Common myeloid progenitor, CD34-positive (primary cell): ENCODE measurements at regions not wholly inside any gene's neighbourhood (a gene's known extent, or its start where the extent isn't known, plus 50 kb on each side); places are given as distances from the start of the nearest gene placed in this dataset.

Experiments used
- CTCF ChIA-PET: fragments of 350-600 bp; sonication (Branson Sonifier 250); formaldehyde crosslinking; loops from one replicate; lab custom pipeline; 2021; ENCODE audit warnings: antibody characterized with exemption; lab: Charles Lee
- POLR2A ChIA-PET: fragments of 350-600 bp; sonication (Branson Sonifier 250); formaldehyde crosslinking; loops from one replicate; lab custom pipeline; 2021; ENCODE audit warnings: antibody characterized with exemption; lab: Charles Lee
- DNase-seq, 3 donors: peaks; one replicate each; pipeline versions ENCODE4 v3.0.0 to v3.0.0-alpha.2; 2013
- H3K27ac ChIP-seq, 2 experiments: 1 replicate in 1 of 2; 2 replicates in 1 of 2; pipeline ENCODE4 v1.7.0; 2013; ENCODE audit warnings: inconsistent platforms in 2 of 2, low read length in 2 of 2, mild to moderate bottlenecking in 2 of 2, low read depth in 1 of 2, moderate library complexity in 1 of 2; ENCODE audit not compliant: severe bottlenecking in 2 of 2, insufficient read depth in 1 of 2, poor library complexity in 1 of 2
- H3K27me3 ChIP-seq, 5 experiments: replicated peaks in 2 of 5; 1 replicate in 3 of 5; 2 replicates in 2 of 5; pipeline versions ENCODE4 v1.6.1 to v1.7.0; 2013; ENCODE audit warnings: low read length in 4 of 5, mild to moderate bottlenecking in 2 of 5, moderate library complexity in 2 of 5, inconsistent platforms in 1 of 5; ENCODE audit not compliant: insufficient read depth in 5 of 5, control insufficient read depth in 4 of 5
- H3K36me3 ChIP-seq, 4 experiments: 1 replicate in 2 of 4; 2 replicates in 2 of 4; pipeline versions ENCODE4 v1.6.1 to v1.7.0; 2013; ENCODE audit warnings: low read length in 3 of 4, control low read depth in 1 of 4, mild to moderate bottlenecking in 1 of 4; ENCODE audit not compliant: control insufficient read depth in 4 of 4, insufficient read depth in 4 of 4
- H3K4me1 ChIP-seq, 4 experiments: 1 replicate in 3 of 4; 2 replicates in 1 of 4; pipeline versions ENCODE4 v1.6.1 to v1.7.1; 2013; ENCODE audit warnings: low read length in 3 of 4, mild to moderate bottlenecking in 3 of 4, control low read depth in 1 of 4, inconsistent platforms in 1 of 4, moderate library complexity in 1 of 4; ENCODE audit not compliant: control insufficient read depth in 4 of 4, insufficient read depth in 4 of 4; ENCODE audit errors: control extremely low read depth in 1 of 4
- H3K4me3 ChIP-seq, 7 experiments: 1 replicate in 4 of 7; 2 replicates in 3 of 7; pipeline versions ENCODE4 v1.5.1 to v1.7.0; 2013; ENCODE audit warnings: mild to moderate bottlenecking in 7 of 7, low read length in 6 of 7, moderate library complexity in 6 of 7, inconsistent platforms in 2 of 7, low read depth in 2 of 7, control low read depth in 1 of 7; ENCODE audit not compliant: insufficient read depth in 4 of 7, control insufficient read depth in 1 of 7; ENCODE audit errors: extremely low read depth in 1 of 7
- H3K9me3 ChIP-seq, 5 experiments: 1 replicate in 4 of 5; 2 replicates in 1 of 5; pipeline versions ENCODE4 v1.6.1 to v1.7.1; 2013; ENCODE audit warnings: low read length in 4 of 5, mild to moderate bottlenecking in 2 of 5, inconsistent platforms in 1 of 5, low read depth in 1 of 5, moderate library complexity in 1 of 5; ENCODE audit not compliant: control insufficient read depth in 4 of 5, insufficient read depth in 2 of 5; ENCODE audit errors: control extremely low read depth in 1 of 5
- WGBS: methylation state at CpG from one replicate; pipeline ENCODE4 v1.1.5; 2013; ENCODE audit not compliant: insufficient coverage; 5-methylcytosine and 5-hydroxymethylcytosine counted together

GRCh38 chr6:113073611-113074191, 726.6 kb downstream of the RFPL4B start:
- no peak overlapping the region for H3K4me3 ChIP-seq
- no peaks in the 10 kb centered on the region for H3K9me3 ChIP-seq
- H3K4me1 ChIP-seq = no peaks in the 10 kb centered on the region
- H3K27ac ChIP-seq = no peak overlapping the region
- DNase-seq = no peak
- WGBS = no CpG with 5 or more reads among the region's 1 CpG
- no peaks in the 10 kb centered on the region for H3K27me3 ChIP-seq
- no peaks in the 10 kb centered on the region for H3K36me3 ChIP-seq
- POLR2A ChIA-PET = no interaction called here
- CTCF ChIA-PET = no interaction called here

- no peak overlapping the region for H3K27ac ChIP-seq
- no peaks in the 10 kb centered on the region for H3K4me1 ChIP-seq
- no peak for DNase-seq
- ChIA-PET POLR2A (no interaction called here), CTCF (no interaction called here)
- WGBS = 97% methylated on average over 3 of the region's 3 CpGs
- H3K4me3 ChIP-seq = no peak overlapping the region
- H3K27me3 ChIP-seq = no peaks in the 10 kb centered on the region
- H3K36me3 ChIP-seq = no peaks in the 10 kb centered on the region
- no peaks in the 10 kb centered on the region for H3K9me3 ChIP-seq
Measured at GRCh38 chr6:113076116-113076515, 729.0 kb downstream of the RFPL4B start.

- DNase-seq = no peak
- POLR2A ChIA-PET = no interaction called here
- 100% methylated on average over 1 of the region's 1 CpG for WGBS
Measured at GRCh38 chr6:113076816-113077215, 729.7 kb downstream of the RFPL4B start.

GRCh38 chr6:113077794-113078193, 730.7 kb downstream of the RFPL4B start:
- Histone ChIP-seq H3K4me1 (no peaks in the 10 kb centered on the region), H3K36me3 (no peaks in the 10 kb centered on the region), H3K9me3 (no peaks in the 10 kb centered on the region), H3K27me3 (no peaks in the 10 kb centered on the region), H3K27ac (no peak overlapping the region), H3K4me3 (no peak overlapping the region)
- DNase-seq = no peak
- ChIA-PET POLR2A (no interaction called here), CTCF (interaction anchor here (1.4 kb wide), 1 partner anchor 782 kb away, joined by 4 read pairs; no protein-coding TSS in a partner anchor)
- WGBS = 89% methylated on average over 2 of the region's 2 CpGs

More at GRCh38 chr6:113076816-113077215, 729.7 kb downstream of the RFPL4B start:
- no peaks in the 10 kb centered on the region for H3K4me1 ChIP-seq
- no peaks in the 10 kb centered on the region for H3K9me3 ChIP-seq
- H3K27ac ChIP-seq = no peak overlapping the region
- no peak overlapping the region for H3K4me3 ChIP-seq
- no peaks in the 10 kb centered on the region for H3K27me3 ChIP-seq
- CTCF ChIA-PET = interaction anchor here (1.4 kb wide), 1 partner anchor 783 kb away, joined by 4 read pairs; no protein-coding TSS in a partner anchor
- H3K36me3 ChIP-seq = no peaks in the 10 kb centered on the region

GRCh38 chr6:113078791-113079190, 731.7 kb downstream of the RFPL4B start:
- 0% methylated on average over 1 of the region's 4 CpGs for WGBS
- H3K27me3 ChIP-seq = no peaks in the 10 kb centered on the region
- DNase-seq = no peak

GRCh38 chr6:113082745-113083144, 735.6 kb downstream of the RFPL4B start:
- Histone ChIP-seq H3K4me3 (no peak overlapping the region), H3K27me3 (no peaks in the 10 kb centered on the region), H3K9me3 (no peaks in the 10 kb centered on the region), H3K36me3 (no peaks in the 10 kb centered on the region), H3K27ac (no peak overlapping the region), H3K4me1 (no peaks in the 10 kb centered on the region)
- 93% methylated on average over 3 of the region's 3 CpGs for WGBS
- CTCF ChIA-PET = no interaction called here
- POLR2A ChIA-PET = no interaction called here
- DNase-seq = no peak

More at GRCh38 chr6:113078791-113079190, 731.7 kb downstream of the RFPL4B start:
- CTCF ChIA-PET = no interaction called here
- H3K9me3 ChIP-seq = no peaks in the 10 kb centered on the region
- no peak overlapping the region for H3K27ac ChIP-seq
- no peaks in the 10 kb centered on the region for H3K4me1 ChIP-seq
- POLR2A ChIA-PET = no interaction called here
- H3K4me3 ChIP-seq = no peak overlapping the region
- no peaks in the 10 kb centered on the region for H3K36me3 ChIP-seq

GRCh38 chr6:113083947-113084346, 736.8 kb downstream of the RFPL4B start:
- no peaks in the 10 kb centered on the region for H3K27me3 ChIP-seq
- ChIA-PET POLR2A (no interaction called here), CTCF (no interaction called here)
- WGBS = no CpG with 5 or more reads among the region's 3 CpGs
- no peak overlapping the region for H3K27ac ChIP-seq
- no peaks in the 10 kb centered on the region for H3K4me1 ChIP-seq
- H3K4me3 ChIP-seq = no peak overlapping the region
- no peaks in the 10 kb centered on the region for H3K36me3 ChIP-seq
- DNase-seq = no peak
- H3K9me3 ChIP-seq = no peaks in the 10 kb centered on the region
